LNCAP (cell line): ENCODE measurements at regions not wholly inside any gene's neighbourhood (a gene's known extent, or its start where the extent isn't known, plus 50 kb on each side); places are given as distances from the start of the nearest gene placed in this dataset.

Experiments
- CTCF ChIP-seq: fragments of 450-650 bp; IDR thresholded peaks from 2 replicates; pipeline ENCODE4 v1.5.1; 2017; ENCODE audit warnings: mild to moderate bottlenecking

GRCh38 chr1:187417520-187417919, 588.8 kb downstream of the PLA2G4A start:
- no peak for TF ChIP-seq CTCF

- no peak for TF ChIP-seq CTCF
Measured at GRCh38 chr1:187433598-187433997, 604.8 kb downstream of the PLA2G4A start.

- no peak for TF ChIP-seq CTCF
Measured at GRCh38 chr1:187442603-187443002, 613.9 kb downstream of the PLA2G4A start.

GRCh38 chr1:187443939-187444338, 615.2 kb downstream of the PLA2G4A start:
- no peak for TF ChIP-seq CTCF

- TF ChIP-seq CTCF, result no peak
Measured at GRCh38 chr1:187445066-187445465, 616.3 kb downstream of the PLA2G4A start.

- TF ChIP-seq CTCF, result no peak
Measured at GRCh38 chr1:187451238-187451637, 622.5 kb downstream of the PLA2G4A start.

GRCh38 chr1:187454010-187454409, 625.3 kb downstream of the PLA2G4A start:
- no peak for TF ChIP-seq CTCF

- TF ChIP-seq CTCF, result no peak
Measured at GRCh38 chr1:187456446-187456845, 627.7 kb downstream of the PLA2G4A start.
